IMR-90 (cell line): ENCODE measurements at regions not wholly inside any gene's neighbourhood (a gene's known extent, or its start where the extent isn't known, plus 50 kb on each side); places are given as distances from the start of the nearest gene placed in this dataset.

Experiments
- BHLHE40 ChIP-seq: fragments of 150-350 bp; IDR thresholded peaks from 2 replicates; pipeline ENCODE4 v1.6.1; 2016; ENCODE audit warnings: mild to moderate bottlenecking, low read depth, low read length
- CEBPB ChIP-seq: IDR thresholded peaks from 2 replicates; pipeline ENCODE4 v1.6.1; 2012; ENCODE audit warnings: low read depth, low read length, improper control_type of control experiment
- CTCF ChIP-seq: conservative IDR thresholded peaks from 2 replicates; pipeline ENCODE4 v1.5.1; 2012; ENCODE audit warnings: mild to moderate bottlenecking, low read depth, low read length, improper control_type of control experiment
- MXI1 ChIP-seq: IDR thresholded peaks from 2 replicates; pipeline ENCODE4 v1.6.1; 2012; ENCODE audit warnings: low read depth, mild to moderate bottlenecking, low read length, moderate library complexity, borderline replicate concordance
- POLR2A ChIP-seq: IDR thresholded peaks from 2 replicates; pipeline ENCODE4 v1.6.1; 2012; ENCODE audit warnings: mild to moderate bottlenecking, low read depth, low read length
- RAD21 ChIP-seq: IDR thresholded peaks from 2 replicates; pipeline ENCODE4 v1.6.1; 2012; ENCODE audit warnings: low read length, improper control_type of control experiment
- RCOR1 ChIP-seq: IDR thresholded peaks from 2 replicates; pipeline ENCODE4 v1.6.1; 2012; ENCODE audit warnings: mild to moderate bottlenecking, low read length, improper control_type of control experiment; ENCODE audit not compliant: insufficient replicate concordance
- RFX5 ChIP-seq: IDR thresholded peaks from 2 replicates; pipeline ENCODE4 v1.8.0; 2012; ENCODE audit warnings: low read depth, mild to moderate bottlenecking, low read length, moderate library complexity
- TF ChIP-seq, protein P1 (sequence below): fragments of 150-350 bp; IDR thresholded peaks from 2 replicates; pipeline ENCODE4 v1.6.1; 2017; ENCODE audit warnings: mild to moderate bottlenecking, antibody characterized with exemption, low read length, low read depth
- TF ChIP-seq, protein P2 (sequence below): fragments of 150-350 bp; IDR thresholded peaks from 2 replicates; pipeline ENCODE4 v1.6.1; 2016; ENCODE audit warnings: low read depth, mild to moderate bottlenecking, low read length, moderate library complexity, borderline replicate concordance

GRCh38 chr2:236840857-236841256, 244.8 kb upstream of the COPS8 start:
- TF ChIP-seq CTCF, result no peak
- no peak for TF ChIP-seq POLR2A
- TF ChIP-seq CEBPB, result no peak
- TF ChIP-seq, protein P1, sequence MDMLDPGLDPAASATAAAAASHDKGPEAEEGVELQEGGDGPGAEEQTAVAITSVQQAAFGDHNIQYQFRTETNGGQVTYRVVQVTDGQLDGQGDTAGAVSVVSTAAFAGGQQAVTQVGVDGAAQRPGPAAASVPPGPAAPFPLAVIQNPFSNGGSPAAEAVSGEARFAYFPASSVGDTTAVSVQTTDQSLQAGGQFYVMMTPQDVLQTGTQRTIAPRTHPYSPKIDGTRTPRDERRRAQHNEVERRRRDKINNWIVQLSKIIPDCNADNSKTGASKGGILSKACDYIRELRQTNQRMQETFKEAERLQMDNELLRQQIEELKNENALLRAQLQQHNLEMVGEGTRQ, result no peak
- TF ChIP-seq RCOR1, result no peak
- no peak for TF ChIP-seq RFX5
- no peak for TF ChIP-seq BHLHE40
- no peak for TF ChIP-seq MXI1
- TF ChIP-seq RAD21, result no peak
- TF ChIP-seq, protein P2, sequence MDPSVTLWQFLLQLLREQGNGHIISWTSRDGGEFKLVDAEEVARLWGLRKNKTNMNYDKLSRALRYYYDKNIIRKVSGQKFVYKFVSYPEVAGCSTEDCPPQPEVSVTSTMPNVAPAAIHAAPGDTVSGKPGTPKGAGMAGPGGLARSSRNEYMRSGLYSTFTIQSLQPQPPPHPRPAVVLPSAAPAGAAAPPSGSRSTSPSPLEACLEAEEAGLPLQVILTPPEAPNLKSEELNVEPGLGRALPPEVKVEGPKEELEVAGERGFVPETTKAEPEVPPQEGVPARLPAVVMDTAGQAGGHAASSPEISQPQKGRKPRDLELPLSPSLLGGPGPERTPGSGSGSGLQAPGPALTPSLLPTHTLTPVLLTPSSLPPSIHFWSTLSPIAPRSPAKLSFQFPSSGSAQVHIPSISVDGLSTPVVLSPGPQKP, result no peak
